Neural cell (in vitro differentiated cells): ENCODE measurements at regions not wholly inside any gene's neighbourhood (a gene's known extent, or its start where the extent isn't known, plus 50 kb on each side); places are given as distances from the start of the nearest gene placed in this dataset.

Experiments used
- RAD21 ChIP-seq: fragments of 450-650 bp; conservative IDR thresholded peaks from 2 replicates; pipeline ENCODE4 v1.6.1; 2014; ENCODE audit warnings: antibody characterized with exemption, mild to moderate bottlenecking, moderate library complexity
- TAF1 ChIP-seq: IDR thresholded peaks from 2 replicates; pipeline ENCODE4 v1.6.1; 2012; ENCODE audit warnings: low read depth
- TF ChIP-seq, protein P1 (sequence below): fragments of 450-650 bp; IDR thresholded peaks from 2 replicates; pipeline ENCODE4 v1.5.1; 2014; ENCODE audit warnings: antibody characterized with exemption, mild to moderate bottlenecking, moderate library complexity; ENCODE audit not compliant: poor library complexity, severe bottlenecking

DNA sequence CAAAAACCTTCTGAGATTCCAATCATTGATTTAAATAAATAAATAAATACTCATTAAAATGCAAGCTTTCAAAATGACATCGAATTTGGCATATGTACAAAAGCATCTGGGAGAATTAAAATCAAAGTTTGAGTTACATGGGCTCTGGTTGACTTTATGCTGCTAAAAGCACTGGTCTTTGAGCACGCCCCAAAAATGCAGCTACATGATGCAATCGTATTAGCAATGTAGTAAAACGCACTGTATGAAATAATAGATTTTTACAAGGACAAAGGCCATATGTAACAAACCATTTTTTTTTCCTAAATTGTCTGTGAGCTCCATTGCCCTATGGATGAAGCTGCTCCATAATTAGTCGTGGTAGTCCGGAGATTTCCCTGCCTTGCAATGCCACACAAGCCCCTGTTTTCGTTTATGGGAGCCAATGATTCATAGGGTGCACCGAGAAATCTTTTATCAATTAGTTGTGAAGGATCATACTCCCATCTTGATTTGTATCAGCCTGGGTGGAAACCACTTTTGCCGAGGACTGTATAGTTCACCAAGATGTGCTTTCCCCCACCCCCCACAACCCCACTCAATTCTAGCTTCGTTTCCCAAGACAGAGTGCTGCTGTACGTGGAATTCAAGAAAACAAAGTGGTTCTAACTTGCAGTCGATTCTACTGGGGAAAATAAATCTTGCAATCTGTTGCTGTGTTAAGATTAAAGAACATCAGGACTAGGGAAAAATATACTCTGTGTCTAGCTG is 268.4 kb downstream of the IRS1 start:
- TF ChIP-seq, protein P1, sequence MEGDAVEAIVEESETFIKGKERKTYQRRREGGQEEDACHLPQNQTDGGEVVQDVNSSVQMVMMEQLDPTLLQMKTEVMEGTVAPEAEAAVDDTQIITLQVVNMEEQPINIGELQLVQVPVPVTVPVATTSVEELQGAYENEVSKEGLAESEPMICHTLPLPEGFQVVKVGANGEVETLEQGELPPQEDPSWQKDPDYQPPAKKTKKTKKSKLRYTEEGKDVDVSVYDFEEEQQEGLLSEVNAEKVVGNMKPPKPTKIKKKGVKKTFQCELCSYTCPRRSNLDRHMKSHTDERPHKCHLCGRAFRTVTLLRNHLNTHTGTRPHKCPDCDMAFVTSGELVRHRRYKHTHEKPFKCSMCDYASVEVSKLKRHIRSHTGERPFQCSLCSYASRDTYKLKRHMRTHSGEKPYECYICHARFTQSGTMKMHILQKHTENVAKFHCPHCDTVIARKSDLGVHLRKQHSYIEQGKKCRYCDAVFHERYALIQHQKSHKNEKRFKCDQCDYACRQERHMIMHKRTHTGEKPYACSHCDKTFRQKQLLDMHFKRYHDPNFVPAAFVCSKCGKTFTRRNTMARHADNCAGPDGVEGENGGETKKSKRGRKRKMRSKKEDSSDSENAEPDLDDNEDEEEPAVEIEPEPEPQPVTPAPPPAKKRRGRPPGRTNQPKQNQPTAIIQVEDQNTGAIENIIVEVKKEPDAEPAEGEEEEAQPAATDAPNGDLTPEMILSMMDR, result no peak
- TF ChIP-seq TAF1 (no peak), RAD21 (no peak)
